ENCODE measurements at regions not wholly inside any gene's neighbourhood (a gene's known extent, or its start where the extent isn't known, plus 50 kb on each side); places are given as distances from the start of the nearest gene placed in this dataset.

DNA sequence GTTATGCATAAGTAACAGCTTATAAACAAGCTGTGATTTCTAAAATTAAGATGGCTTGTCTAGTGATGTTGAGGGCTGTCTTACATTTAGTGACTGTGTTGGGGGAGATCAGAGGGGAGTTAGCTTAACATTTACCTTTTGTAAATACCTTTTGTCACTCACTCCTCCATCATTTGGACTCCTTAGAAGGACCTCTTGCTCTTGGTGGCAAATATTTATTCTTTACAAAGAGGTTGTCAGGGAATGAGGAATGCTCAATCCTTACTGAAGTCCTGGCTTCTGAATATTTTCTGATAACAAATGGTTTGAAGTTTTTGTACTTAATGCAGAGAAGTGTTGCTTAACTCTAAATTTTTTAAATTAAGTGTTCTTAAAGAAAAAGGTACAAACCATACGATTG is 438.8 kb upstream of the FAM98A start:
- no peak overlapping the region for H2AFZ ChIP-seq (ENCODE audit: low read depth, low read length, severe bottlenecking)
- TF ChIP-seq, protein P1, sequence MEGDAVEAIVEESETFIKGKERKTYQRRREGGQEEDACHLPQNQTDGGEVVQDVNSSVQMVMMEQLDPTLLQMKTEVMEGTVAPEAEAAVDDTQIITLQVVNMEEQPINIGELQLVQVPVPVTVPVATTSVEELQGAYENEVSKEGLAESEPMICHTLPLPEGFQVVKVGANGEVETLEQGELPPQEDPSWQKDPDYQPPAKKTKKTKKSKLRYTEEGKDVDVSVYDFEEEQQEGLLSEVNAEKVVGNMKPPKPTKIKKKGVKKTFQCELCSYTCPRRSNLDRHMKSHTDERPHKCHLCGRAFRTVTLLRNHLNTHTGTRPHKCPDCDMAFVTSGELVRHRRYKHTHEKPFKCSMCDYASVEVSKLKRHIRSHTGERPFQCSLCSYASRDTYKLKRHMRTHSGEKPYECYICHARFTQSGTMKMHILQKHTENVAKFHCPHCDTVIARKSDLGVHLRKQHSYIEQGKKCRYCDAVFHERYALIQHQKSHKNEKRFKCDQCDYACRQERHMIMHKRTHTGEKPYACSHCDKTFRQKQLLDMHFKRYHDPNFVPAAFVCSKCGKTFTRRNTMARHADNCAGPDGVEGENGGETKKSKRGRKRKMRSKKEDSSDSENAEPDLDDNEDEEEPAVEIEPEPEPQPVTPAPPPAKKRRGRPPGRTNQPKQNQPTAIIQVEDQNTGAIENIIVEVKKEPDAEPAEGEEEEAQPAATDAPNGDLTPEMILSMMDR (IDR thresholded peaks at IDR 0.05; ENCODE audit: insufficient read depth, low read length, poor library complexity, severe bottlenecking), result no peak
- no peak for TF ChIP-seq EZH2phosphoT487 (conservative IDR thresholded peaks at IDR 0.05; ENCODE audit: low read length)
- no peaks in the 10 kb centered on the region for H3K36me3 ChIP-seq (ENCODE audit: low read length)
- no peaks in the 10 kb centered on the region for H3F3A ChIP-seq (ENCODE audit: insufficient read depth)
- H3K4me2 ChIP-seq (ENCODE audit: low read depth, low read length, poor library complexity, severe bottlenecking), result no peak overlapping the region
- no peaks in the 10 kb centered on the region for H3K9me3 ChIP-seq (ENCODE audit: insufficient read depth, low read length)
- H3K9me2 ChIP-seq (replicated peaks; ENCODE audit: insufficient read depth, low read length), result no peaks in the 10 kb centered on the region
- no peak overlapping the region for H3K9ac ChIP-seq (ENCODE audit: low read length)
- H3K27me3 ChIP-seq (ENCODE audit: low read length), result no peaks in the 10 kb centered on the region
- no peak overlapping the region for H3K4me3 ChIP-seq (ENCODE audit: insufficient read depth, low read length, poor library complexity, severe bottlenecking)
- no peaks in the 10 kb centered on the region for H3K79me2 ChIP-seq (ENCODE audit: insufficient read depth, low read length)
- H4K20me1 ChIP-seq (ENCODE audit: low read depth, low read length), result no peaks in the 10 kb centered on the region
- no peak overlapping the region for H3K27ac ChIP-seq (ENCODE audit: low read depth, low read length)

DNA sequence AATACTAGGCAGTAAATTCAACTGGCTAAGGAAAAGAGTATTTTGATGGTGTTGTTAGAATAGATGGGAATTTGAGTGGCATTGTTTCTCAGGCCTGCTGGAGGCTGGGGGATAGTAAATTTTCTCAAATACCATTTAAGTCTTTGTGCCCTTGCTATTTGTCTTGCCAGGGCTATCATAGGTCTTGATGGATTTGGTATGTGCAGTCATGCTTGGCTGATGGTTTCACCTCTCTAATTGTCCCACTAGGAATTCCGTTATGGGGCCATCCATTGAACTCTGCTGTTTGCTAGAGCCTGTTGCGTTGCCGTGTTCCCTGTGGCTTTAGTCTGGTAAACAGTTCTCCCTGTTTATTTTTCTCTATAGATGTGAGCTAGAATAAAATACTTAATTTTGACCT is 438.1 kb upstream of the FAM98A start:
- Histone ChIP-seq H3K9ac (ENCODE audit: low read length) (no peak overlapping the region), H3K9me3 (ENCODE audit: insufficient read depth, low read length) (no peaks in the 10 kb centered on the region), H3K4me3 (ENCODE audit: insufficient read depth, low read length, poor library complexity, severe bottlenecking) (no peak overlapping the region), H3K36me3 (ENCODE audit: low read length) (no peaks in the 10 kb centered on the region), H2AFZ (ENCODE audit: low read depth, low read length, severe bottlenecking) (no peak overlapping the region), H3K9me2 (replicated peaks; ENCODE audit: insufficient read depth, low read length) (no peaks in the 10 kb centered on the region), H3F3A (ENCODE audit: insufficient read depth) (no peaks in the 10 kb centered on the region), H3K27me3 (ENCODE audit: low read length) (no peaks in the 10 kb centered on the region), H3K79me2 (ENCODE audit: insufficient read depth, low read length) (no peaks in the 10 kb centered on the region), H3K27ac (ENCODE audit: low read depth, low read length) (no peak overlapping the region), H4K20me1 (ENCODE audit: low read depth, low read length) (no peaks in the 10 kb centered on the region), H3K4me2 (ENCODE audit: low read depth, low read length, poor library complexity, severe bottlenecking) (no peak overlapping the region)
- TF ChIP-seq EZH2phosphoT487 (conservative IDR thresholded peaks at IDR 0.05; ENCODE audit: low read length), result no peak
- TF ChIP-seq, protein P1 (IDR thresholded peaks at IDR 0.05; ENCODE audit: insufficient read depth, low read length, poor library complexity, severe bottlenecking), result no peak

- no peaks in the 10 kb centered on the region for H4K20me1 ChIP-seq (ENCODE audit: low read depth, low read length)
- H3K4me2 ChIP-seq (ENCODE audit: low read depth, low read length, poor library complexity, severe bottlenecking), result no peak overlapping the region
- H3F3A ChIP-seq (ENCODE audit: insufficient read depth), result no peaks in the 10 kb centered on the region
- TF ChIP-seq, protein P1 (IDR thresholded peaks at IDR 0.05; ENCODE audit: insufficient read depth, low read length, poor library complexity, severe bottlenecking), result no peak
- no peak for TF ChIP-seq EZH2phosphoT487 (conservative IDR thresholded peaks at IDR 0.05; ENCODE audit: low read length)
- H2AFZ ChIP-seq (ENCODE audit: low read depth, low read length, severe bottlenecking), result no peak overlapping the region
- H3K79me2 ChIP-seq (ENCODE audit: insufficient read depth, low read length), result no peaks in the 10 kb centered on the region
- H3K9me2 ChIP-seq (replicated peaks; ENCODE audit: insufficient read depth, low read length), result no peaks in the 10 kb centered on the region
- no peaks in the 10 kb centered on the region for H3K9me3 ChIP-seq (ENCODE audit: insufficient read depth, low read length)
- no peak overlapping the region for H3K27ac ChIP-seq (ENCODE audit: low read depth, low read length)
- H3K36me3 ChIP-seq (ENCODE audit: low read length), result no peaks in the 10 kb centered on the region
- no peak overlapping the region for H3K4me3 ChIP-seq (ENCODE audit: insufficient read depth, low read length, poor library complexity, severe bottlenecking)
- no peak overlapping the region for H3K9ac ChIP-seq (ENCODE audit: low read length)
- H3K27me3 ChIP-seq (ENCODE audit: low read length), result no peaks in the 10 kb centered on the region
Measured at GRCh38 chr2:34031097-34031496, 432.0 kb upstream of the FAM98A start.

Measured in SU-DHL-6 (cell line).